MM.1S (cell line): ENCODE measurements at regions not wholly inside any gene's neighbourhood (a gene's known extent, or its start where the extent isn't known, plus 50 kb on each side); places are given as distances from the start of the nearest gene placed in this dataset.

Source experiments
- EZH2phosphoT487 ChIP-seq: fragments of 300-600 bp; sonication (generic); IDR thresholded peaks from 2 replicates; pipeline ENCODE4 v1.6.1; 2018; ENCODE audit warnings: antibody characterized with exemption, low read length
- TF ChIP-seq, protein P1 (sequence below): fragments of 300-600 bp; sonication (generic); IDR thresholded peaks from 2 replicates; pipeline ENCODE4 v1.5.1; 2016; ENCODE audit warnings: antibody characterized with exemption, low read length, mixed read lengths

DNA sequence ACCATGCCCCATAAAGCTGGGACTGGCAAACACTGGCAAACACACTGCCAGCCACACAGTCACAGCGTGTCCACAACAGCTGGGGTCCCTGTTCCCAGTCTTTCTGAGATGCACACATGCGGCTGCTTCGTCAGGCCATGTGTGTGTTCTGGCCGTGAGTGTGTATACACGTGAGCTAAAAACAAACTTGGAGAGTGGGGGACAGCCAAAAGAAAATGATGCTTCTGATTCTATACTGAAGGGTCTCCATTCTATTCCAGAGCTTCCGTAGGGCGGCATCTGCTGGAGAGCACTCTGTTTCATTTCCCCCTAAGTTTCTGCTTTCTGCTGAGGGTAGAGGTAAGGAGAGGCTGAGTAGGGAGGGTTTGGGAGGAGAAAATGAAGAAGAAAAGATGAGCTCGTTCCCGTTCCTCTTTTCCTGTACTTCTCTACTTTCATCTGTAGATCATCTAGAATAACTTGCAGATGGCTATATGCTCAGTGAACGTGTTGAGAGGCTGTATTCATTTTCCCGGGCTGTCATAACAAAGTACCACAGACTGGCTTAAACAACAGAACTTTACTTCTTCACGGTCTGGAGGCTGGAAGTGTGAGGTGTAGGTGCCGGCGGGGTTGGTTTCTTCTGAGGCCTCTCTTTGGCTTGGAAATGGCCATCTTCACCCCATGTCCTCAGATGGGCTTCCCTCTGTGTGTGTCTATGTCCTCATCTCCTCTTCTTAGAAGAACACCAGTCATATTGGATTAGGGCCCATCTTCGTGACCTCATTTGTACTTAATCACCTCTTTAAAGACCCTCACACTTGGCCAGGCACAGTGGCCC is 151.6 kb downstream of the TOMM20 start:
- TF ChIP-seq EZH2phosphoT487 = no peak
- TF ChIP-seq, protein P1, sequence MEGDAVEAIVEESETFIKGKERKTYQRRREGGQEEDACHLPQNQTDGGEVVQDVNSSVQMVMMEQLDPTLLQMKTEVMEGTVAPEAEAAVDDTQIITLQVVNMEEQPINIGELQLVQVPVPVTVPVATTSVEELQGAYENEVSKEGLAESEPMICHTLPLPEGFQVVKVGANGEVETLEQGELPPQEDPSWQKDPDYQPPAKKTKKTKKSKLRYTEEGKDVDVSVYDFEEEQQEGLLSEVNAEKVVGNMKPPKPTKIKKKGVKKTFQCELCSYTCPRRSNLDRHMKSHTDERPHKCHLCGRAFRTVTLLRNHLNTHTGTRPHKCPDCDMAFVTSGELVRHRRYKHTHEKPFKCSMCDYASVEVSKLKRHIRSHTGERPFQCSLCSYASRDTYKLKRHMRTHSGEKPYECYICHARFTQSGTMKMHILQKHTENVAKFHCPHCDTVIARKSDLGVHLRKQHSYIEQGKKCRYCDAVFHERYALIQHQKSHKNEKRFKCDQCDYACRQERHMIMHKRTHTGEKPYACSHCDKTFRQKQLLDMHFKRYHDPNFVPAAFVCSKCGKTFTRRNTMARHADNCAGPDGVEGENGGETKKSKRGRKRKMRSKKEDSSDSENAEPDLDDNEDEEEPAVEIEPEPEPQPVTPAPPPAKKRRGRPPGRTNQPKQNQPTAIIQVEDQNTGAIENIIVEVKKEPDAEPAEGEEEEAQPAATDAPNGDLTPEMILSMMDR = no peak
